ENCODE measurements at regions not wholly inside any gene's neighbourhood (a gene's known extent, or its start where the extent isn't known, plus 50 kb on each side); places are given as distances from the start of the nearest gene placed in this dataset.

DNA sequence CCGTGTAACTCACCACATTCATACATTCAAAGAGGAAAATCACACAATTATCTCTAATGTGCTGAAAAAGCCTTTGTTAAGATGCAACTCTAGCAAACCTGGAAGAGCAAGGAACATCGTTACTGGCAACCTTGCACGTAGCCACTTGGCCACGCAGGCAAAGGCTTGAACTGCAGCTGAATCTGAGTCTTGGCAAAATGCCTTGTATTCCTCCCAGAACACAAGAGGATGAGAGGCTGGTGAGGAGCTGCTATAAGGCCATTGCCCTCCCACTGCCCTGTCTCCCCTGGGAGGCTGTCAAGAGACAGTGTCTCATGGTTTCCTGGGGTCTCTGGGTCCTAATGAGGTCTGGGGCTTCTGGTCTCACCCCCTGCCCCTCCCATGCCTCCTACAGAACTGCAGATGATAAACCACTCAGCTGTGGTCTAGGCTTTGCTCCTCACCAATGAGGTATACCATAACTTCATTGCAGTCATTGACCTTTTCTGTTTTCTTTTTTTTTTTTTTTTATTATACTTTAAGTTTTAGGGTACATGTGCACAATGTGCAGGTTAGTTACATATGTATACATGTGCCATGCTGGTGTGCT, 141.4 kb downstream of the SPP2 start:
- TF ChIP-seq EZH2 (IDR thresholded peaks at IDR 0.05) = no peak
- no peak for TF ChIP-seq FOXP2 (optimal IDR thresholded peaks at IDR 0.05; ENCODE audit: control extremely low read depth, extremely low read length, insufficient read depth)
- TF ChIP-seq POLR2AphosphoS5 (IDR thresholded peaks at IDR 0.05; ENCODE audit: borderline replicate concordance, low read depth, low read length) = no peak
- Histone ChIP-seq H3K36me3 (ENCODE audit: insufficient read depth, low read length) (no peaks in the 10 kb centered on the region), H3K4me3 (no peak overlapping the region), H3K27ac (no peak overlapping the region), H3K9me3 (ENCODE audit: low read depth, low read length) (no peaks in the 10 kb centered on the region), H3K9ac (ENCODE audit: insufficient read length) (no peak overlapping the region)
- no peak for DNase-seq (ENCODE audit: low read depth, low spot score)

DNA sequence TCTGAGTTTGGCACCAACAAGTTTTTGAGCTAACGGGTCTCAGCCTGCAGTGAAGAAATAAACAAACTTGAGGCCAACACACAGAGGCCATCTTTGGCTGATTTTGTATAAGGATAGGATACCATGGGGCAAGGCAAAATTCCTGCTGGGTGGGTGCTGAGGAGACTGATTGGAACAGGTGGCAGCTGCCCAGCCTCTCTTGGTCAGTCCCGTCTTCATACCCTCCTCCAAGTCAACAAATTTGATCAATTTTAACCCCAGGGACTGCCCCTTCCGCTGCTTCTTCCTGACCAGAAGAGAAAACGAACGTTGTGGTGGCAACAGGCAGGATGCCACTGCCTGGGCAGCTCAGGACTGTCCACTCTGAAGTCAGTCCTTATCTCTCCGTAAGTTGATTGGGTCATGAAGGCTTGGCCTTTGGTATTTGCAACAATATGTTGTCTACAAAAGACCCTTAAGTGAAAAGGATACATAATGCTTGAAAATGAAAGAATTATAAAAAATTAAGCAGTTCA, 139.3 kb downstream of the SPP2 start:
- TF ChIP-seq POLR2AphosphoS5 (IDR thresholded peaks at IDR 0.05; ENCODE audit: borderline replicate concordance, low read depth, low read length) = no peak
- TF ChIP-seq FOXP2 (optimal IDR thresholded peaks at IDR 0.05; ENCODE audit: control extremely low read depth, extremely low read length, insufficient read depth) = no peak
- no peak for TF ChIP-seq EZH2 (IDR thresholded peaks at IDR 0.05)
- H3K9ac ChIP-seq (ENCODE audit: insufficient read length) = no peak overlapping the region

GRCh38 chr2:234189230-234189629, 138.7 kb downstream of the SPP2 start:
- no peak for DNase-seq (ENCODE audit: low read depth, low spot score)
- Histone ChIP-seq H3K36me3 (ENCODE audit: insufficient read depth, low read length) (no peaks in the 10 kb centered on the region), H3K9ac (ENCODE audit: insufficient read length) (no peak overlapping the region), H3K9me3 (ENCODE audit: low read depth, low read length) (no peaks in the 10 kb centered on the region), H3K27ac (no peak overlapping the region), H3K4me3 (no peak overlapping the region)
- TF ChIP-seq FOXP2 (optimal IDR thresholded peaks at IDR 0.05; ENCODE audit: control extremely low read depth, extremely low read length, insufficient read depth) (no peak), POLR2AphosphoS5 (IDR thresholded peaks at IDR 0.05; ENCODE audit: borderline replicate concordance, low read depth, low read length) (no peak), EZH2 (IDR thresholded peaks at IDR 0.05) (no peak)

More for the DNA sequence above, 139.3 kb downstream of the SPP2 start:
- H3K9me3 ChIP-seq (ENCODE audit: low read depth, low read length) = no peaks in the 10 kb centered on the region
- no peak overlapping the region for H3K27ac ChIP-seq
- no peaks in the 10 kb centered on the region for H3K36me3 ChIP-seq (ENCODE audit: insufficient read depth, low read length)
- no peak for DNase-seq (ENCODE audit: low read depth, low spot score)
- no peak overlapping the region for H3K4me3 ChIP-seq

- H3K27ac ChIP-seq = no peak overlapping the region
- H3K36me3 ChIP-seq (ENCODE audit: insufficient read depth, low read length) = no peaks in the 10 kb centered on the region
- H3K4me3 ChIP-seq = no peak overlapping the region
- TF ChIP-seq EZH2 (IDR thresholded peaks at IDR 0.05) = no peak
- TF ChIP-seq POLR2AphosphoS5 (IDR thresholded peaks at IDR 0.05; ENCODE audit: borderline replicate concordance, low read depth, low read length) = no peak
- no peak for TF ChIP-seq FOXP2 (optimal IDR thresholded peaks at IDR 0.05; ENCODE audit: control extremely low read depth, extremely low read length, insufficient read depth)
- DNase-seq (ENCODE audit: low read depth, low spot score) = no peak
- no peak overlapping the region for H3K9ac ChIP-seq (ENCODE audit: insufficient read length)
- H3K9me3 ChIP-seq (ENCODE audit: low read depth, low read length) = no peaks in the 10 kb centered on the region
Observed at GRCh38 chr2:234187646-234188174, 137.2 kb downstream of the SPP2 start.

DNA sequence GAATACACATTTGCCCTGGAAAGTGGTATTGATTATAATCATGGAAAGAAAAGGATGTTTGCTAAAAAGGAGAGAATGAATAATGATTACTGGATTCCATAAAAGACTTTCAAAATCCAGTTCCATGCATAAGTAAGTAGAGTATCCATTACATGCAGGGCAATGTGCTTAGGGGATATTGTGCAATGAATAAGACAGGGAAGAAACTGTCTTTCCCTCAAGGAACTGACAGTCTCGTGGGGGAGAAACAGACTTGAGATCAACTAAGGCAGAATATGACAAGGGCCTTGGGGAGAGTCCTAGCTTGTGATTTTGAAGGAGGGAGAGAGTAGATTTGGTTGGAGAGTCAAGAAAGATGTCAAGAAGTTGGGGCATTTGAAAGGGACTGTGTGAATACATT, 130.6 kb downstream of the SPP2 start:
- no peaks in the 10 kb centered on the region for H3K9me3 ChIP-seq (ENCODE audit: low read depth, low read length)
- no peak overlapping the region for H3K9ac ChIP-seq (ENCODE audit: insufficient read length)
- no peak for TF ChIP-seq FOXP2 (optimal IDR thresholded peaks at IDR 0.05; ENCODE audit: control extremely low read depth, extremely low read length, insufficient read depth)
- TF ChIP-seq POLR2AphosphoS5 (IDR thresholded peaks at IDR 0.05; ENCODE audit: borderline replicate concordance, low read depth, low read length) = no peak
- no peak for TF ChIP-seq EZH2 (IDR thresholded peaks at IDR 0.05)
- no peak for DNase-seq (ENCODE audit: low read depth, low spot score)
- no peaks in the 10 kb centered on the region for H3K36me3 ChIP-seq (ENCODE audit: insufficient read depth, low read length)
- H3K4me3 ChIP-seq = no peak overlapping the region
- H3K27ac ChIP-seq = no peak overlapping the region

DNA sequence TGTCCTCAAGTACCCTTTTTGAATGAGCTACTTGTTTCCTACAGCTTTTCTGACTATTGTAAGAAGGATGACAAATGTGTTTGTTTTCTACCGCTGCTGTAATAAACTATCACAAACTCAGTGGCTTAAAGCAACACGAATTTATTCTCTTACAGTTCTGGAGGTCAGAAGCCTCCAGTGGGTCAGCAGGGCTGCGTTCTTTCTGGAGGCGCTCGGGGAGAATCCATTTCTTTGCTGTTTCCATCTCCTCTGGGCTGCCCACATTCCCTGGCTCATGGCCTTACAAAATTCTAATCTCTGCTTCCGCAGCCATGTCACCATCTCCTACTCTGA, 128.5 kb downstream of the SPP2 start:
- Histone ChIP-seq H3K27ac (no peak overlapping the region), H3K9ac (ENCODE audit: insufficient read length) (no peak overlapping the region), H3K36me3 (ENCODE audit: insufficient read depth, low read length) (no peaks in the 10 kb centered on the region), H3K9me3 (ENCODE audit: low read depth, low read length) (no peaks in the 10 kb centered on the region), H3K4me3 (no peak overlapping the region)
- DNase-seq (ENCODE audit: low read depth, low spot score) = no peak
- TF ChIP-seq EZH2 (IDR thresholded peaks at IDR 0.05) (no peak), FOXP2 (optimal IDR thresholded peaks at IDR 0.05; ENCODE audit: control extremely low read depth, extremely low read length, insufficient read depth) (no peak), POLR2AphosphoS5 (IDR thresholded peaks at IDR 0.05; ENCODE audit: borderline replicate concordance, low read depth, low read length) (no peak)

GRCh38 chr2:234178330-234179030, 128.0 kb downstream of the SPP2 start:
- Histone ChIP-seq H3K4me3 (no peak overlapping the region), H3K9me3 (ENCODE audit: low read depth, low read length) (no peaks in the 10 kb centered on the region), H3K36me3 (ENCODE audit: insufficient read depth, low read length) (no peaks in the 10 kb centered on the region), H3K27ac (no peak overlapping the region), H3K9ac (ENCODE audit: insufficient read length) (no peak overlapping the region)
- DNase-seq (ENCODE audit: low read depth, low spot score) = no peak
- TF ChIP-seq EZH2 (IDR thresholded peaks at IDR 0.05) (no peak), POLR2AphosphoS5 (IDR thresholded peaks at IDR 0.05; ENCODE audit: borderline replicate concordance, low read depth, low read length) (no peak), FOXP2 (optimal IDR thresholded peaks at IDR 0.05; ENCODE audit: control extremely low read depth, extremely low read length, insufficient read depth) (no peak)

GRCh38 chr2:234175649-234176048, 125.1 kb downstream of the SPP2 start:
- no peaks in the 10 kb centered on the region for H3K36me3 ChIP-seq (ENCODE audit: insufficient read depth, low read length)
- H3K4me3 ChIP-seq = no peak overlapping the region
- no peak for DNase-seq (ENCODE audit: low read depth, low spot score)
- H3K9me3 ChIP-seq (ENCODE audit: low read depth, low read length) = no peaks in the 10 kb centered on the region
- TF ChIP-seq EZH2 (IDR thresholded peaks at IDR 0.05) (no peak), FOXP2 (optimal IDR thresholded peaks at IDR 0.05; ENCODE audit: control extremely low read depth, extremely low read length, insufficient read depth) (no peak), POLR2AphosphoS5 (IDR thresholded peaks at IDR 0.05; ENCODE audit: borderline replicate concordance, low read depth, low read length) (no peak)
- H3K9ac ChIP-seq (ENCODE audit: insufficient read length) = no peak overlapping the region
- no peak overlapping the region for H3K27ac ChIP-seq
